Upper lobe of left lung (tissue), 6 donors: ENCODE measurements at regions not wholly inside any gene's neighbourhood (a gene's known extent, or its start where the extent isn't known, plus 50 kb on each side); places are given as distances from the start of the nearest gene placed in this dataset.
"Not testable (repeated sequence)": the region's sequence is repeated elsewhere in the genome, so short reads cannot be mapped to it uniquely, and the experiment has no call there.

ENCODE experiments used
- ATAC-seq, 2 donors: fragments of 200-7000 bp; cut with Tn5 transposase; one replicate each; pipeline ENCODE4 v1.9.1; 2022; ENCODE audit warnings: mild to moderate bottlenecking in 2 of 2, moderate library complexity in 2 of 2; ENCODE audit not compliant: low FRiP score in 2 of 2
- DNase-seq, 2 donors: peaks; one replicate each; pipeline ENCODE4 v3.0.0-alpha.2; 2019 to 2020
- H3K27ac ChIP-seq, 4 donors: fragments of 200-600 bp; sonication (generic); one replicate each; pipeline ENCODE4 v1.5.1; 2016 to 2019
- H3K27me3 ChIP-seq, 4 donors: fragments of 200-600 bp; sonication (generic); one replicate each; pipeline ENCODE4 v1.5.1; 2017 to 2019
- H3K36me3 ChIP-seq, 4 donors: fragments of 200-600 bp; sonication (generic); one replicate each; pipeline ENCODE4 v1.5.1; 2016 to 2019
- H3K4me1 ChIP-seq, 4 donors: fragments of 200-600 bp; sonication (generic); one replicate each; pipeline ENCODE4 v1.5.1; 2018 to 2019
- H3K4me3 ChIP-seq, 4 donors: fragments of 200-600 bp; sonication (generic); one replicate each; pipeline ENCODE4 v1.5.1; 2017 to 2019; ENCODE audit warnings: mild to moderate bottlenecking in 2 of 4, moderate library complexity in 1 of 4
- H3K9me3 ChIP-seq, 4 donors: fragments of 200-600 bp; sonication (generic); one replicate each; pipeline ENCODE4 v1.5.1; 2018 to 2019
- EP300 ChIP-seq, 4 donors: sonication (generic); formaldehyde crosslinking; IDR thresholded peaks; one replicate each; pipeline ENCODE4 v1.5.1; 2017; ENCODE audit warnings: antibody characterized with exemption in 4 of 4, control low read depth in 2 of 4
- POLR2A ChIP-seq, 4 donors: fragments of 450-650 bp; IDR thresholded peaks; one replicate each; pipeline ENCODE4 v1.5.1; 2016 to 2017; ENCODE audit warnings: antibody characterized with exemption in 4 of 4, mild to moderate bottlenecking in 2 of 4
- POLR2AphosphoS5 ChIP-seq, 2 donors: sonication (generic); formaldehyde crosslinking; IDR thresholded peaks; one replicate each; pipeline ENCODE4 v1.5.1; 2017; ENCODE audit warnings: antibody characterized with exemption in 2 of 2
- WGBS, 2 donors: methylation state at CpG; one replicate each; pipeline ENCODE4 v1.1.5; 2017 to 2018; 5-methylcytosine and 5-hydroxymethylcytosine counted together
- TF ChIP-seq, protein P1 (sequence below), 6 experiments: fragments of 450-650 bp in 4 of 6; fragments of 200-600 bp in 2 of 6; sonication (generic) in 2 of 6; IDR thresholded peaks; one replicate each; pipeline ENCODE4 v1.5.1; 2016 to 2019; ENCODE audit warnings: antibody characterized with exemption in 6 of 6
- donor health status: DM: no; HTN: no; CAD: no; lungs with moderate emphysema.
- donor health status: DM: no; HTN: yes; CAD: no; lungs with severe emphysema.

GRCh38 chr16:87149051-87149450 is 168.1 kb downstream of the C16orf95 start:
- no peak for DNase-seq

DNA sequence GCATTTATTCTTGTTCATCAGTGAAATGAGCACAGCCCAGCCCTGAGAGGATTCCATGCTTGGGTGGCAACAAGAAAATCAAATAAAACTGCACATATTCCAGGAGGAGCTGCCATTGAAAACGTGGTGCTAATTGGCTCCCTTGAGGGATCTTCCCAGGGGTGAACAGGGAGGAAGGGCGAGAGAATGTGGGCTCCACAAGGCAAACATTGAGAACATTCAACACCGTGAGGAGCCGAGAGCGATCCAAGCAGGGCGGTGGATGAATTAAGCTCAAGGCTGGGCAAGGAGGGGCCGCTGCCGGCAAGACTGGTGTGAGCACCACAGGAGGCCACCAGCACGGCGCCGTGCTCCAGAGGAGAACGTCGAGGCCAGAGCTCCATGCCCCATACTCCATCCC is 166.9 kb downstream of the C16orf95 start:
- ATAC-seq (no peak), DNase-seq (peak in 1 of 2 donors; percentile 59)
- no peak overlapping the region for H3K4me3 ChIP-seq
- H3K4me1 ChIP-seq = no peaks in the 10 kb centered on the region
- peaks cover 0 to 6% (median 0%) of the 10 kb centered on the region in 4 donors for H3K9me3 ChIP-seq
- 35 to 52% methylated on average over 9 to 13 of the region's 13 CpGs for WGBS, 2 donors
- TF ChIP-seq POLR2AphosphoS5 (IDR thresholded peaks at IDR 0.05) (no peak), POLR2A (IDR thresholded peaks at IDR 0.05) (no peak), EP300 (IDR thresholded peaks at IDR 0.05) (no peak)
- TF ChIP-seq, protein P1, sequence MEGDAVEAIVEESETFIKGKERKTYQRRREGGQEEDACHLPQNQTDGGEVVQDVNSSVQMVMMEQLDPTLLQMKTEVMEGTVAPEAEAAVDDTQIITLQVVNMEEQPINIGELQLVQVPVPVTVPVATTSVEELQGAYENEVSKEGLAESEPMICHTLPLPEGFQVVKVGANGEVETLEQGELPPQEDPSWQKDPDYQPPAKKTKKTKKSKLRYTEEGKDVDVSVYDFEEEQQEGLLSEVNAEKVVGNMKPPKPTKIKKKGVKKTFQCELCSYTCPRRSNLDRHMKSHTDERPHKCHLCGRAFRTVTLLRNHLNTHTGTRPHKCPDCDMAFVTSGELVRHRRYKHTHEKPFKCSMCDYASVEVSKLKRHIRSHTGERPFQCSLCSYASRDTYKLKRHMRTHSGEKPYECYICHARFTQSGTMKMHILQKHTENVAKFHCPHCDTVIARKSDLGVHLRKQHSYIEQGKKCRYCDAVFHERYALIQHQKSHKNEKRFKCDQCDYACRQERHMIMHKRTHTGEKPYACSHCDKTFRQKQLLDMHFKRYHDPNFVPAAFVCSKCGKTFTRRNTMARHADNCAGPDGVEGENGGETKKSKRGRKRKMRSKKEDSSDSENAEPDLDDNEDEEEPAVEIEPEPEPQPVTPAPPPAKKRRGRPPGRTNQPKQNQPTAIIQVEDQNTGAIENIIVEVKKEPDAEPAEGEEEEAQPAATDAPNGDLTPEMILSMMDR (IDR thresholded peaks at IDR 0.05) = no peak
- H3K36me3 ChIP-seq = no peaks in the 10 kb centered on the region
- no peak overlapping the region for H3K27ac ChIP-seq
- no peaks in the 10 kb centered on the region for H3K27me3 ChIP-seq

More at GRCh38 chr16:87149051-87149450, 168.1 kb downstream of the C16orf95 start:
- TF ChIP-seq POLR2AphosphoS5 (IDR thresholded peaks at IDR 0.05) = no peak
- TF ChIP-seq POLR2A (IDR thresholded peaks at IDR 0.05) = no peak
- TF ChIP-seq EP300 (IDR thresholded peaks at IDR 0.05) = no peak
- TF ChIP-seq, protein P1 (IDR thresholded peaks at IDR 0.05) = no peak
- 74 to 90% methylated on average over 1 of the region's 1 CpG for WGBS, 2 donors
- Histone ChIP-seq H3K27me3 (no peaks in the 10 kb centered on the region), H3K27ac (no peak overlapping the region), H3K4me1 (no peaks in the 10 kb centered on the region), H3K9me3 (peaks cover 0 to 6% (median 0%) of the 10 kb centered on the region in 4 donors), H3K4me3 (no peak overlapping the region), H3K36me3 (no peaks in the 10 kb centered on the region)
- ATAC-seq = no peak

GRCh38 chr16:87150681-87151280 is 166.4 kb downstream of the C16orf95 start:
- Histone ChIP-seq H3K36me3 (no peaks in the 10 kb centered on the region), H3K4me3 (no peak overlapping the region), H3K27me3 (no peaks in the 10 kb centered on the region), H3K9me3 (peaks cover 0 to 6% (median 0%) of the 10 kb centered on the region in 4 donors), H3K4me1 (no peaks in the 10 kb centered on the region), H3K27ac (no peak overlapping the region)
- 65 to 72% methylated on average over 4 of the region's 4 CpGs for WGBS, 2 donors
- DNase-seq = no peak
- TF ChIP-seq POLR2A (IDR thresholded peaks at IDR 0.05) (no peak), EP300 (IDR thresholded peaks at IDR 0.05) (no peak), POLR2AphosphoS5 (IDR thresholded peaks at IDR 0.05) (no peak)
- TF ChIP-seq, protein P1 (IDR thresholded peaks at IDR 0.05) = no peak
- no peak for ATAC-seq

GRCh38 chr16:87152221-87152755 is 164.9 kb downstream of the C16orf95 start:
- no peaks in the 10 kb centered on the region for H3K36me3 ChIP-seq
- ATAC-seq = no peak
- TF ChIP-seq, protein P1 (IDR thresholded peaks at IDR 0.05) = no peak
- TF ChIP-seq POLR2AphosphoS5 (IDR thresholded peaks at IDR 0.05) = no peak
- no peak overlapping the region for H3K27ac ChIP-seq
- no peaks in the 10 kb centered on the region for H3K4me1 ChIP-seq
- 87 to 94% methylated on average over 19 of the region's 19 CpGs for WGBS, 2 donors
- no peaks in the 10 kb centered on the region for H3K27me3 ChIP-seq
- H3K9me3 ChIP-seq = peaks cover 0 to 6% (median 0%) of the 10 kb centered on the region in 4 donors
- H3K4me3 ChIP-seq = no peak overlapping the region
- DNase-seq = no peak

GRCh38 chr16:87153326-87153725 is 163.9 kb downstream of the C16orf95 start:
- no peak for DNase-seq
- no peak overlapping the region for H3K27ac ChIP-seq
- WGBS, 2 donors = 94% methylated on average over 5 to 8 of the region's 8 CpGs
- peaks cover 0 to 6% (median 0%) of the 10 kb centered on the region in 4 donors for H3K9me3 ChIP-seq
- no peaks in the 10 kb centered on the region for H3K36me3 ChIP-seq
- no peak overlapping the region for H3K4me3 ChIP-seq
- H3K27me3 ChIP-seq = no peaks in the 10 kb centered on the region
- H3K4me1 ChIP-seq = no peaks in the 10 kb centered on the region
- ATAC-seq = no peak
- TF ChIP-seq, protein P1 (IDR thresholded peaks at IDR 0.05) = no peak
- TF ChIP-seq EP300 (IDR thresholded peaks at IDR 0.05) (no peak), POLR2AphosphoS5 (IDR thresholded peaks at IDR 0.05) (no peak), POLR2A (IDR thresholded peaks at IDR 0.05) (no peak)

- H3K9me3 ChIP-seq, ATAC-seq, DNase-seq, H3K36me3 ChIP-seq, H3K4me3 ChIP-seq, H3K27me3 ChIP-seq, H3K4me1 ChIP-seq, H3K27ac ChIP-seq: not testable (repeated sequence)
- WGBS, 2 donors = 92 to 95% methylated on average over 4 of the region's 4 CpGs
Measured at GRCh38 chr16:87155315-87155714, 161.9 kb downstream of the C16orf95 start.
